Esophagus muscularis mucosa (tissue), 4 donors: ENCODE measurements at regions not wholly inside any gene's neighbourhood (a gene's known extent, or its start where the extent isn't known, plus 50 kb on each side); places are given as distances from the start of the nearest gene placed in this dataset.

Experiments used
- DNase-seq: peaks from one replicate; pipeline ENCODE4 v3.0.0-alpha.2; 2017; ENCODE audit errors: extremely low spot score
- H3K27ac ChIP-seq, 4 donors: fragments of 200-600 bp; sonication (generic); replicated peaks in 1 of 4; 1 replicate in 3 of 4; 2 replicates in 1 of 4; pipeline ENCODE4 v1.5.1; 2016 to 2019; ENCODE audit warnings: mild to moderate bottlenecking in 1 of 4
- H3K27me3 ChIP-seq, 4 donors: fragments of 200-600 bp; sonication (generic); one replicate each; pipeline versions ENCODE4 v1.5.1 to v1.6.0; 2016 to 2019
- H3K36me3 ChIP-seq, 4 donors: fragments of 200-600 bp; sonication (generic); one replicate each; pipeline ENCODE4 v1.5.1; 2016 to 2019
- H3K4me1 ChIP-seq, 4 donors: fragments of 200-600 bp; sonication (generic); one replicate each; pipeline ENCODE4 v1.5.1; 2016 to 2019
- H3K4me3 ChIP-seq, 4 donors: fragments of 200-600 bp; sonication (generic); 1 replicate in 2 of 4; 2 replicates in 2 of 4; pipeline ENCODE4 v1.5.1; 2016 to 2019; ENCODE audit warnings: mild to moderate bottlenecking in 4 of 4, moderate library complexity in 1 of 4
- H3K9me3 ChIP-seq, 4 donors: fragments of 200-600 bp; sonication (generic); 1 replicate in 3 of 4; 2 replicates in 1 of 4; pipeline ENCODE4 v1.5.1; 2016 to 2019
- EP300 ChIP-seq: sonication (generic); formaldehyde crosslinking; IDR thresholded peaks from one replicate; pipeline ENCODE4 v1.6.1; 2017; ENCODE audit warnings: antibody characterized with exemption
- POLR2A ChIP-seq: fragments of 450-650 bp; IDR thresholded peaks from one replicate; pipeline ENCODE4 v1.6.1; 2017; ENCODE audit warnings: antibody characterized with exemption, moderate library complexity, mild to moderate bottlenecking, low read depth
- POLR2AphosphoS5 ChIP-seq, 2 donors: sonication (generic); formaldehyde crosslinking; IDR thresholded peaks; one replicate each; pipeline ENCODE4 v1.6.1; 2017; ENCODE audit warnings: antibody characterized with exemption in 2 of 2
- WGBS: methylation state at CpG from one replicate; pipeline ENCODE4 v1.1.5; 2018; 5-methylcytosine and 5-hydroxymethylcytosine counted together
- intact Hi-C: fragments of 100-400 bp; cut with DNase I; formaldehyde crosslinking; loops from one replicate; pipeline ENCODE4 v1.15.1; 2023
- TF ChIP-seq, protein P1 (sequence below), 3 experiments: fragments of 200-600 bp in 2 of 3; fragments of 450-650 bp in 1 of 3; sonication (generic) in 2 of 3; IDR thresholded peaks; one replicate each; pipeline ENCODE4 v1.5.1; 2017 to 2019; ENCODE audit warnings: antibody characterized with exemption in 3 of 3, mild to moderate bottlenecking in 2 of 3, moderate library complexity in 1 of 3

DNA sequence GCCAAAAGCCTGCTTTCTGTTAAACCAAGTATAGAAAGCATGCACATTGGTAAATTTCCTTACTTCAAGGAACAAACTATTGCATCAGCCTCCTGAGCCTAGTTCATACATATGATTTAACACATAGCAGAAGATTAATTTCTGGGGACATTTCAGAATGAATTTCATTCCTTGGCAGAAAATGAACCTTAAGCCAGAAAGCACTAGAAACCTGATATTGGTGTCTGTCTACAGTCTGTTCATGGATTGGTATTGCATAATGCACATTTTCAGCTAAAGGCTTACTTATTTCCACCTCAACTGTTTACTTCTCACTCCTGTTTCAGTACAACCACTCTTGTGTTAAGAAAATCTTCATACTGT, 1471.8 kb upstream of the NUDT12 start:
- Histone ChIP-seq H3K4me3 (no peak overlapping the region), H3K9me3 (no peaks in the 10 kb centered on the region), H3K4me1 (no peaks in the 10 kb centered on the region), H3K27me3 (no peaks in the 10 kb centered on the region), H3K36me3 (no peaks in the 10 kb centered on the region), H3K27ac (no peak overlapping the region)
- TF ChIP-seq POLR2A (no peak), POLR2AphosphoS5 (IDR thresholded peaks at IDR 0.05) (no peak), EP300 (no peak)
- TF ChIP-seq, protein P1, sequence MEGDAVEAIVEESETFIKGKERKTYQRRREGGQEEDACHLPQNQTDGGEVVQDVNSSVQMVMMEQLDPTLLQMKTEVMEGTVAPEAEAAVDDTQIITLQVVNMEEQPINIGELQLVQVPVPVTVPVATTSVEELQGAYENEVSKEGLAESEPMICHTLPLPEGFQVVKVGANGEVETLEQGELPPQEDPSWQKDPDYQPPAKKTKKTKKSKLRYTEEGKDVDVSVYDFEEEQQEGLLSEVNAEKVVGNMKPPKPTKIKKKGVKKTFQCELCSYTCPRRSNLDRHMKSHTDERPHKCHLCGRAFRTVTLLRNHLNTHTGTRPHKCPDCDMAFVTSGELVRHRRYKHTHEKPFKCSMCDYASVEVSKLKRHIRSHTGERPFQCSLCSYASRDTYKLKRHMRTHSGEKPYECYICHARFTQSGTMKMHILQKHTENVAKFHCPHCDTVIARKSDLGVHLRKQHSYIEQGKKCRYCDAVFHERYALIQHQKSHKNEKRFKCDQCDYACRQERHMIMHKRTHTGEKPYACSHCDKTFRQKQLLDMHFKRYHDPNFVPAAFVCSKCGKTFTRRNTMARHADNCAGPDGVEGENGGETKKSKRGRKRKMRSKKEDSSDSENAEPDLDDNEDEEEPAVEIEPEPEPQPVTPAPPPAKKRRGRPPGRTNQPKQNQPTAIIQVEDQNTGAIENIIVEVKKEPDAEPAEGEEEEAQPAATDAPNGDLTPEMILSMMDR (IDR thresholded peaks at IDR 0.05) = no peak
- DNase-seq = no peak
- intact Hi-C loops = no loop called here

DNA sequence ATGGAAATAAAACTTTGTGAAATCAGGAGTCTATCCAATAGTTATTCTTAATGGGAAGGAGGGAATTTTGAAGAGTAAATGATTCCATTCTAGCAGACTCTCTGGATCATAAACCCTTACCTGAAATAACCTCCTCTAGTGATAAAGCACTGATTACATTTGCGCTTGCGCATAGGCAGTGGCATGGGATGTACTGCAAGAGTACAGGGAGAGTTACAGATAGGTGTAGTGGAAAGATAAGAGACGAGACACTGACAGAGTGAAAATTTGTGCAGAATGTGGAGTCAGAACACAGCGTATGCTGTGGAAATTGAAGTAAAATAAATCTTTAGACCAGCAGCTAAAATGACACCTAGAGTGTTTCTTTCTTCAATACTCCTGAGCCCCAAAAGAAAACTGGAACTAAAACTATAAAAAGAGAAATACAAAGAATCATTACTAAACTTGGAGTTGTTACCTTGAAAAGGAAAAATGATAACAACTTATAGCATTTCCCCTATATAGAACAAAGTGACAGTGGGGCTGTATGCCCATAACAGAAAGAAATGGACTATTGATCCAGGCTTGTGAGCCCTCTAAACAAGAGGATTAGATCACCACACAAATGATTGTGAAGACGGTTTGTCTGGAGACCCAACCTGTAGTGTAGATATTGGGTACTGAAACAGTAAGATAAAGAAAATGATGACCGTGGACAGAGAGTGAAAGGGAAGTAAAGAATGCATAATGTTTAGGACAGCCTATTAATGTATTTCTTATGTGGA, 1471.2 kb upstream of the NUDT12 start:
- H3K9me3 ChIP-seq = no peaks in the 10 kb centered on the region
- intact Hi-C loops = no loop called here
- DNase-seq = no peak
- H3K4me1 ChIP-seq = no peaks in the 10 kb centered on the region
- no peak overlapping the region for H3K4me3 ChIP-seq
- TF ChIP-seq POLR2A = no peak
- TF ChIP-seq, protein P1 (IDR thresholded peaks at IDR 0.05) = no peak
- no peak for TF ChIP-seq POLR2AphosphoS5 (IDR thresholded peaks at IDR 0.05)
- TF ChIP-seq EP300 = no peak
- no peak overlapping the region for H3K27ac ChIP-seq
- H3K27me3 ChIP-seq = no peaks in the 10 kb centered on the region
- 70% methylated on average over 6 of the region's 6 CpGs for WGBS
- H3K36me3 ChIP-seq = no peaks in the 10 kb centered on the region

DNA sequence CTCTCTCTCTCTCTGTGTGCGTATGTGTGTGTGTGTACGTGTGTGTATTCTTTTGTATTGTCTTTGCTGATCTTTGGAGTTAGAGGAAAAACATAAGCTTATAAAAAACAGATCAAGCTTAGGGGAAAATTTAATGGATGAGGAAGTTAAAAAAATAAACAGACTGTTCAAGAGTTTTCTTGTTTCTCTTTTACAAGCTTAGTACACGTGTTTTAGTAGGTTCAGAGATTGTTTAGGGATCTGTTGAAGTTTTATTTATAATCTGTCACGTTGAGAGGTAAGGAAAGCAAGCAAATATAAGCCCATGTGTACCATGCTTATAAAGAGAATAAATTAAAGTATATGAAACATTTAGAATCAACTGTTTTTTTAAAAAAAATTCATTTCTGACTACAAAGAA, 1470.3 kb upstream of the NUDT12 start:
- Histone ChIP-seq H3K27me3 (no peaks in the 10 kb centered on the region), H3K36me3 (no peaks in the 10 kb centered on the region), H3K4me1 (no peaks in the 10 kb centered on the region), H3K27ac (no peak overlapping the region), H3K9me3 (no peaks in the 10 kb centered on the region), H3K4me3 (no peak overlapping the region)
- TF ChIP-seq POLR2A = no peak
- TF ChIP-seq EP300 = no peak
- TF ChIP-seq POLR2AphosphoS5 (IDR thresholded peaks at IDR 0.05) = no peak
- TF ChIP-seq, protein P1 (IDR thresholded peaks at IDR 0.05) = no peak
- intact Hi-C loops = no loop called here
- DNase-seq = no peak
- 30% methylated on average over 4 of the region's 4 CpGs for WGBS

DNA sequence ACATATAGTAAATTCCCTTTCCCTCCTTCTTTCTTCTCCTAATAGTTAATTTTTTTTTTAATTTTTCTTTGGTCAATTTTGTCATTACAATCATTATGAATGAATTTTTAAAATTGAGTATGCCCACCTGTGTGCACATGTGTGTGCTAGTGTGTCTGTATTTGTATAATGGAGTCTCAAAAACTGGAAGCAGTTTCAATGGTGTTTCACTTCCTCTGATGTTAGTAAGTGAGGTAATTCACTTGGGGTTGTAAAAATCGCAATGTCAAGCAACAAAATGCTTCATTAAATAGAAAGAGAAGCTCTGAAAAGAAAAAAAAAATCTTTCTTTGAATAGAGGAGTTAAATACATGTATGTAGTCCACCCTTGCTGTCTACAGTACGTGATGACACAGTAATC, 1467.6 kb upstream of the NUDT12 start:
- H3K27ac ChIP-seq = no peak overlapping the region
- intact Hi-C loops = no loop called here
- no peak for DNase-seq
- H3K4me3 ChIP-seq = no peak overlapping the region
- WGBS = 61% methylated on average over 2 of the region's 2 CpGs
- no peaks in the 10 kb centered on the region for H3K36me3 ChIP-seq
- H3K9me3 ChIP-seq = no peaks in the 10 kb centered on the region
- TF ChIP-seq, protein P1 (IDR thresholded peaks at IDR 0.05) = no peak
- TF ChIP-seq POLR2A (no peak), EP300 (no peak), POLR2AphosphoS5 (IDR thresholded peaks at IDR 0.05) (no peak)
- H3K27me3 ChIP-seq = no peaks in the 10 kb centered on the region
- H3K4me1 ChIP-seq = no peaks in the 10 kb centered on the region

DNA sequence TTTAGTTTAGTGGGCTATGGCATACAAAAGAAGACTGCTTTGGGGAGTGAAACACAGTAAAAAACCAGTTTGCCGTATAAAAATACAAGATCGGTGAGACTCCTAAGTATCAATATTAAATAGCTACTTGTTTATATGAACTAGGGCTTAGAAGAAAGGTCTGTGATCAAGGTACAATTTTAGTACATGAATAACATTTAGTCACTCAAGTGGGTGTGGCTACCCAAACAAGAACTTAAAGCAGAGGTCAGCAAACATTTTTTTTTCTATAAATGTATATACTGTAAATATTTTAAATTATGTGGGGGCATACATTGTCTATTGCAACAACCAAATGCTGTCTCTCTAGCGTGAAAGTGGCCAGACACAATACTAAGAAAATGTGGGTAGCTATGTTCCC, 1452.5 kb upstream of the NUDT12 start:
- no peaks in the 10 kb centered on the region for H3K36me3 ChIP-seq
- H3K4me3 ChIP-seq = no peak overlapping the region
- H3K9me3 ChIP-seq = no peaks in the 10 kb centered on the region
- intact Hi-C loops = no loop called here
- 92% methylated on average over 3 of the region's 3 CpGs for WGBS
- H3K4me1 ChIP-seq = no peaks in the 10 kb centered on the region
- no peaks in the 10 kb centered on the region for H3K27me3 ChIP-seq
- TF ChIP-seq POLR2AphosphoS5 (IDR thresholded peaks at IDR 0.05) (no peak), POLR2A (no peak), EP300 (no peak)
- TF ChIP-seq, protein P1 (IDR thresholded peaks at IDR 0.05) = no peak
- no peak overlapping the region for H3K27ac ChIP-seq
- no peak for DNase-seq
